Cardiac septum (tissue), 1 donor: ENCODE measurements at regions not wholly inside any gene's neighbourhood (a gene's known extent, or its start where the extent isn't known, plus 50 kb on each side); places are given as distances from the start of the nearest gene placed in this dataset.

Experiments used
- DNase-seq: peaks from one replicate; pipeline ENCODE4 v3.0.0-alpha.2; 2020; ENCODE audit warnings: low spot score
- intact Hi-C: fragments of 100-400 bp; cut with DNase I; formaldehyde crosslinking; loops from one replicate; pipeline ENCODE4 v1.14.0; 2022
- donor health status: DM: no; HTN: no; CAD: no.

DNA sequence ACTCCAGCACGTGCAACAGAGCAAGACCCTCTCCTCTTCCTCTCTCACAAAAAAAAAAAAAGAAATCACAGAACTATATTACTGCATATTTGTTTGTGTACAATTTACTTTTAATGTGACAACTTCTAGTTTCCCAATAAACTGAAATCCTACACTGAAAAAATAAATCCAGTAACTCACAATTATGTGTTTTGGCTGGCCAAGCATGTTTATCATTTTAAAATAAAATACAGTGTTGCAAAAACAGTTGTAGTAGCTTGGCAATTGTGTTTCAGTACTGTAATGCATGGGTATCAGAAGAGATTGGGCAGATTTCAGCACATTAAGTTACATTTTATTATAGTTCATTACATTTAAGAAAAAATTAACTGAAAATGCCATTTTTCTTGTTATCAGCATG lies 344.9 kb downstream of the ETS1 start:
- no peak for DNase-seq
- intact Hi-C loops = no loop called here

DNA sequence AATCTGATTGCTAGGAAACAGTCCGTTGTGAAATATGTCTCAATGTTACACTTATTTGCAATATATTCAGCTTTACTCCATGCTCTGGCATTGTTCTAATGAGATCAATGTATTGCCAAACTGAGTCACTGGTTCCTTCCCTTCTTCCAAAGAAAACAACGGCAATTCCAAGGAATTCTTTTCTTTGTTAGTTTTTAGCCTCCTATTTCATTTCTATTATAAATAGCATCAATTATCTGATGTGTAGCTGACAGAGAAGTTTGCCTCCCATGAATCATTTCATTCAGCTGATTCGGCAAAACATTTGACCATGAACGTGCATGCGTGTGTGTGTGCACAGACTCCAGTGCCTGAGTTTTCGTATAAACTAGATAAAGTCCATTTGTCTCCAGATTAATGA lies 346.8 kb downstream of the ETS1 start:
- no peak for DNase-seq
- intact Hi-C loops = no loop called here

DNA sequence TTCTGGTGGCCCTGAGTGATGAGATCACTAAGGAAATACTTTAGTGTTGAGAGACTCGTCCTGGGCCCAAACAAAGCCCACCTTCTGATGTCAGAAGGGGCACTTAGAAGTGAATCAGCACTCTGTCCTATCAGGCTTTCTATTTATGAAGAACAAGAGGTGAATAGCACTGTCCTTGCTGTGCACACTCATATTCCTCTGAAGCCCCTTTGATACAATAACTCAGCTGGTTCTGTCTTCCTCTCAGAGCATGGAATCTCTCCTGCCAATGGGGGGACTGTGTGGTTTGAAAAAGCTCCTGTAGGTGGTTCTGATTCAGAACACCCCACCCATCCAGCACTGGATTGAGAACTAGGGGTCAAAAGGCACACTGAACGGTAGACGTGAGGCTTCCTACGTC lies 348.1 kb downstream of the ETS1 start:
- no peak for DNase-seq
- intact Hi-C loops = no loop called here

- no peak for DNase-seq
- intact Hi-C loops = no loop called here
These were observed 348.7 kb downstream of the ETS1 start for GRCh38 chr11:128238521-128239265.

DNA sequence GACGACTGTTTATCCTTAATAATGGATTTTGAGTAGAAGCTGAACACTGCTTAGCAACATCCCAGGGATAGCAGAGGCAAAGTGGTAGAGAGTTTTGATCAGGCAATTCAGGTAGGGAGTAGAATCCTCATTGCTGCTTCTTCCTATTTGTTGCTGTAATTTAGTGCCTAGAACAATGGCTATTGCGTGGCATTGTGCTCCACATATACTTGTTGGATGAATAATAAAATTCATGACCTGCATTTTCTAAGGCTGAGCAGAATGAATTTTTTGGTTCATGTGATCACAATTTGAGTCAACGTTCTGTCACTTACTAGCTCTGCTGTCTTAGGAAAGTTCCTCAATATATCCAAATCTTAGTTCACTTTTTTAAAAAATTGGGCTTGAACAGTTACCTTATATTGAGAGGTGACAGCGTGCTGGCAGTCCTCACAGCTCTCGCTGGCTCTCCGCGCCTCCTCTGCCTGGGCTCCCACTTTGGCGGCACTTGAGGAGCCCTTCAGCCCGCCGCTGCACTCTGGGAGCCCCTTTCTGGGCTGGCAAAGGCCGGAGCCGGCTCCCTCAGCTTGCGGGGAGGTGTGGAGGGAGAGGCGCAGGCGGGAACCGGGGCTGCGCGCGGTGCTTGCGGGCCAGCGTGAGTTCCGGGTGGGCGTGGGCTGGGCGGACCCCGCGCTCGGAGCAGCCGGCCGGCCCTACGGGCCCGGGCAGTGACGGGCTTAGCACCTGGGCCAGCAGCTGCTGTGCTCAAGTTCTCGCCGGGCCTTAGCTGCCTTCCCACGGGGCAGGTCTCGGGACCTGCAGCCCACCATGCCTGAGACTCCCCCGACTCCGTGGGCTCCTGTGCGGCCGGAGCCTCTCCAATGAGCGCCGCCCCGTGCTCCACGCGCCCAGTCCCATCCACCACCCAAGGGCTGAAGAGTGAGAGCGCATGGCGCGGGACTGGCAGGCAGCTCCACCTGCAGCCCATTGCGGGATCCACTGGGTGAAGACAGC lies 350.6 kb downstream of the ETS1 start:
- DNase-seq = no peak
- intact Hi-C loops = no loop called here

DNA sequence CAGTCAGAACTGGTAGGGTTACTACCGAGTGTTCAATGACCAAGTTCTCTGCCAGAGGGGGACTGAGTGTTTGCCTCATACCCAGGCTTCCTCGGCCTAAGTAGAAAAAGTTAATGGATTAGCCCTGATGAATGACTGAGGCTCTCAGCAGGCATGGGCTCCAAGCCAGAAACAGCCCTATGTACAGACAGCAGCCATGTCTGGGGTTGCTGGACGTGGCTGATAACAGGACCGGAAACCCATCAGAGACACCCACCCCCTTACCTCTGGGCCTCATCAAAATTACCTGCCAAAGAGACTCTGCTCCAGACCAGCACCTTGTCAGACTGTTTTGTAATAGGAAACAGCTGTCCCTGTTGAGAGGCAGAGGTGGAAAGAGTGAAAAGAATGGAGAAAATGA lies 351.4 kb downstream of the ETS1 start:
- intact Hi-C loops = no loop called here
- DNase-seq = no peak

GRCh38 chr11:128235426-128235825 lies 351.9 kb downstream of the ETS1 start:
- intact Hi-C loops = no loop called here
- DNase-seq = no peak

GRCh38 chr11:128234143-128234542 lies 353.2 kb downstream of the ETS1 start:
- intact Hi-C loops = no loop called here
- DNase-seq = no peak

DNA sequence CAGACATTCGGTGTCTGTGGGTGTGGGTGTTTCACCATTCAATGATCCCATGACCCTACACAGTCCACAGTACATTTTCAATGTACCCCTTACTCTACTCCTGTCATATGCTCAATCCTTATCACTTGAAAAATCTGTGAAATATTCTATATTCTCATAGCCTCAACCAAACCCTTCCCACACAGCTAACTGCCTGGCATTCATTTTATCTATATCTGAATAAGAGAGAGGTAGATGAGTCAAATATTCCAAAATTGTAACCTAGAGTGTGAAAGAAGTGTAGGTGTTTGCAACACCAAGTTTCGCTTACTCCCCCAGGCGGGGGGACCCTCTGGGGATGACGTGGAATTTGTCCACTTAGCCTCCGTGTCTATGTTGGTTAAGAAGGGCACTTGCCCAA lies 354.8 kb downstream of the ETS1 start:
- DNase-seq = no peak
- intact Hi-C loops = no loop called here

GRCh38 chr11:128231845-128232410 lies 355.4 kb downstream of the ETS1 start:
- intact Hi-C loops = no loop called here

GRCh38 chr11:128227466-128227865 lies 359.9 kb downstream of the ETS1 start:
- intact Hi-C loops = no loop called here
- DNase-seq = no peak

More at GRCh38 chr11:128231845-128232410, 355.4 kb downstream of the ETS1 start:
- no peak for DNase-seq

GRCh38 chr11:128226106-128226716 lies 361.1 kb downstream of the ETS1 start:
- intact Hi-C loops = no loop called here
- DNase-seq = no peak

- DNase-seq = no peak
- intact Hi-C loops = no loop called here
These were observed 365.0 kb downstream of the ETS1 start for GRCh38 chr11:128222245-128222884.

DNA sequence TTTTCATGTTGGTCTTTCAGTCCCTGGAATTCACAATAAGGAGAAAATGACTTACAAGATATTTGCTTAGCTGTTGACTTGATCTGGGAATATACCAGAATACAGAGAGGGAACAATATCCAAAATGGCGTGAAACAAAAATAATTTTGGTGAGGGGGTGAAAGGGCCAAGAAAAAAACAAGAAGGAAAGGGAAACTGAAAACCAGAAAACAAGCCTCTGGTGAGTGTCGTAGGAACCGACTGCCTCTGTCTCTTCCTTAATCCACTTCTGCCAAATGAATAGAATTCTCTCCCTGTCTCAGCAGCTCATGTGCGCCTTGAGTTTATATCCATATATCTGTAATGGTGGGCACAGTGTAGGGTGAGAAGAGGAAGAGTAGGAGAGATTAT lies 367.6 kb downstream of the ETS1 start:
- no peak for DNase-seq
- intact Hi-C loops = no loop called here

DNA sequence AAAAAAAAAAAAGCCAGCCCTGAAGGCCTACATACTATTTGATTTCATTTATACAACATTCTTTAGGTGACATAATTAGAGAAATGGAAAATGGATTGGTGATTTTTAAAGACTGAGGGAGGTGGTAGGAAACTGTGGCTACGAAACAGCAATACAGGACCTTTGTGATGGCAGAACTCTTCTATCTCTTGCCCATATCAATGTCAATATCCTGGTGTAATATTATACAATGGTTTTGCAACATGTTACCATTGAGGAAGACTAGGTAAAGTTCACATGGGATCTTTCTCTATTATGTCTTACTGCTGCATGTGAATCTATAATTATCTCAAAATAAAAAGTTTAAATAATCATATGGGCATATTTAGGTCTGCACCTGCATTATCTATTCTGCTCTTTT lies 371.2 kb downstream of the ETS1 start:
- intact Hi-C loops = no loop called here
- DNase-seq = no peak

GRCh38 chr11:128215238-128215882 lies 372.0 kb downstream of the ETS1 start:
- intact Hi-C loops = no loop called here
- DNase-seq = no peak

GRCh38 chr11:128214263-128214662 lies 373.1 kb downstream of the ETS1 start:
- intact Hi-C loops = no loop called here
- DNase-seq = no peak

DNA sequence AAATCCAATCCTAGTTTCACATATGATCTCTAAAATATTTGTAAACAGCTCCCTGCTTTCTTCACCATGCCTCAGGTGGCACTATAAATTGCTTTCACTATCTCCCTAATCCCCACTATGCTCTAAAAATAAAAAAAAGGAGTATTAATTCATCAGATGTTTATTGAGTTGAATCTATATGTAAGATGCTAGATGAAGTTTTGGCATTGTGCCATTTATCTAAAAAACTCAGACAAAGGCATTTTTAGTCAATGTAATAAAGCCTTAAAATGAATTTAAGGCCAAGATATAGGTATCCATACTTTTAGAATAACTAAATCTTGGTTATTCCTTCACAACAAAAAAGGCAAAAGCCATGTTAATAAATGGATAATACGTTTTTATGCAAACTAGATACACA lies 373.9 kb downstream of the ETS1 start:
- intact Hi-C loops = no loop called here
- DNase-seq = no peak

- no peak for DNase-seq
- intact Hi-C loops = no loop called here
These were observed 375.0 kb downstream of the ETS1 start for GRCh38 chr11:128212324-128212723.
